ENCODE measurements at regions not wholly inside any gene's neighbourhood (a gene's known extent, or its start where the extent isn't known, plus 50 kb on each side); places are given as distances from the start of the nearest gene placed in this dataset.

DNA sequence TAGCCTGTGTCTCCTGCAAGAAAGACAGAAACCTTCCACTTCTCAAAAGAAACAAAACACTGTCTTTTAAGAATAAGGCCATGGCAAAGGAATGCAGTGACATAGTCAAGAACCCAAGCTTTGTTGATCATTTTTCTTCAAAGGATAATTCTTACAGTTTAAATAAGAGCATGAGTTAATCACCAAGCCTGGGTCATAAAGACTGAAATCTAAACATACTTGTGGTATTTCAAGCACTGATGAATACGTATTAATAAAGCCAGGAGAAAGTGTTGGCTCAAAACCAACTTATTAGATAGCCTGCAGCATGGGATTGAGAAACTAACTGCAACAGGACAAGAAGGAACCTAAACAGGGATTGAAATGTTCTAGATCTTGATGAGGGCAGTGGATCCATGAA, 143.3 kb upstream of the MTNR1B start:
- TF ChIP-seq POLR2AphosphoS5 (IDR thresholded peaks at IDR 0.05; ENCODE audit: borderline replicate concordance, low read depth, low read length) (no peak), EZH2 (IDR thresholded peaks at IDR 0.05) (no peak)

All from SK-N-MC (cell line).